ENCODE measurements at regions not wholly inside any gene's neighbourhood (a gene's known extent, or its start where the extent isn't known, plus 50 kb on each side); places are given as distances from the start of the nearest gene placed in this dataset.

GRCh38 chr5:166014256-166014655, 2277.2 kb upstream of the WWC1 start:
- ATAC-seq (no peak), DNase-seq (no peak)
- H3K9me3 ChIP-seq = no peaks in the 10 kb centered on the region
- H3K4me3 ChIP-seq = no peak overlapping the region
- WGBS (ENCODE audit: insufficient coverage, low coverage, low lambda C conversion rate, missing lambda C conversion rate) = 29% methylated on average over 2 of the region's 2 CpGs
- intact Hi-C loops (cut with DNase I) = no loop called here
- TF ChIP-seq, protein P1, sequence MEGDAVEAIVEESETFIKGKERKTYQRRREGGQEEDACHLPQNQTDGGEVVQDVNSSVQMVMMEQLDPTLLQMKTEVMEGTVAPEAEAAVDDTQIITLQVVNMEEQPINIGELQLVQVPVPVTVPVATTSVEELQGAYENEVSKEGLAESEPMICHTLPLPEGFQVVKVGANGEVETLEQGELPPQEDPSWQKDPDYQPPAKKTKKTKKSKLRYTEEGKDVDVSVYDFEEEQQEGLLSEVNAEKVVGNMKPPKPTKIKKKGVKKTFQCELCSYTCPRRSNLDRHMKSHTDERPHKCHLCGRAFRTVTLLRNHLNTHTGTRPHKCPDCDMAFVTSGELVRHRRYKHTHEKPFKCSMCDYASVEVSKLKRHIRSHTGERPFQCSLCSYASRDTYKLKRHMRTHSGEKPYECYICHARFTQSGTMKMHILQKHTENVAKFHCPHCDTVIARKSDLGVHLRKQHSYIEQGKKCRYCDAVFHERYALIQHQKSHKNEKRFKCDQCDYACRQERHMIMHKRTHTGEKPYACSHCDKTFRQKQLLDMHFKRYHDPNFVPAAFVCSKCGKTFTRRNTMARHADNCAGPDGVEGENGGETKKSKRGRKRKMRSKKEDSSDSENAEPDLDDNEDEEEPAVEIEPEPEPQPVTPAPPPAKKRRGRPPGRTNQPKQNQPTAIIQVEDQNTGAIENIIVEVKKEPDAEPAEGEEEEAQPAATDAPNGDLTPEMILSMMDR (IDR thresholded peaks at IDR 0.05) = no peak
- no peak for TF ChIP-seq POLR2A (IDR thresholded peaks at IDR 0.05)
- no peaks in the 10 kb centered on the region for H3K27me3 ChIP-seq
- H3K27ac ChIP-seq = no peak overlapping the region
- H3K4me1 ChIP-seq = no peaks in the 10 kb centered on the region
- no peaks in the 10 kb centered on the region for H3K36me3 ChIP-seq

GRCh38 chr5:166018716-166019115, 2272.7 kb upstream of the WWC1 start:
- Histone ChIP-seq H3K27ac (no peak overlapping the region), H3K36me3 (no peaks in the 10 kb centered on the region), H3K27me3 (no peaks in the 10 kb centered on the region), H3K9me3 (no peaks in the 10 kb centered on the region), H3K4me1 (no peaks in the 10 kb centered on the region), H3K4me3 (no peak overlapping the region)
- DNase-seq (no peak), ATAC-seq (no peak)
- intact Hi-C loops (cut with DNase I) = no loop called here
- no peak for TF ChIP-seq POLR2A (IDR thresholded peaks at IDR 0.05)
- TF ChIP-seq, protein P1 (IDR thresholded peaks at IDR 0.05) = no peak
- 53% methylated on average over 1 of the region's 1 CpG for WGBS (ENCODE audit: insufficient coverage, low coverage, low lambda C conversion rate, missing lambda C conversion rate)

DNA sequence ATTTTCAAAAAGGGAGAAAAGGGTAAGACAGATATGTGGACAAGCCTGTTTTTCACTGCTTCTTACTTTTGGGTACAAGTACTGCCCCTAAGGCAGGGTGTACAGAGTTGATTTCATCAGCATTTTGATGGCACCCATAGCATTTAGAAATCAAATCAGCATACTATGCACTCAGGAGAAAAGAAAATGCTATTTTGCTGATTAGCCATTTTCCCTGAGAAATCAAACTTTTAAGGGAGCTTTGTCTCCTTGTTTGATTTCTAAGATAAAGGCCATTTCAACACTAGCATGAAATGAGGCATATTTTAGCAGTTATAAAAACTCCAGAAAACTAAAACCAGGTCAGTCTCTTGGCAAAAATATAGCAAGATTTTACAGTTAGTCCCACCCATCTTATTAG, 2269.4 kb upstream of the WWC1 start:
- intact Hi-C loops (cut with DNase I) = no loop called here
- Histone ChIP-seq H3K4me3 (no peak overlapping the region), H3K27me3 (no peaks in the 10 kb centered on the region), H3K9me3 (no peaks in the 10 kb centered on the region), H3K36me3 (no peaks in the 10 kb centered on the region), H3K27ac (no peak overlapping the region), H3K4me1 (no peaks in the 10 kb centered on the region)
- ATAC-seq (no peak), DNase-seq (no peak)
- TF ChIP-seq POLR2A (IDR thresholded peaks at IDR 0.05) = no peak
- TF ChIP-seq, protein P1 (IDR thresholded peaks at IDR 0.05) = no peak

DNA sequence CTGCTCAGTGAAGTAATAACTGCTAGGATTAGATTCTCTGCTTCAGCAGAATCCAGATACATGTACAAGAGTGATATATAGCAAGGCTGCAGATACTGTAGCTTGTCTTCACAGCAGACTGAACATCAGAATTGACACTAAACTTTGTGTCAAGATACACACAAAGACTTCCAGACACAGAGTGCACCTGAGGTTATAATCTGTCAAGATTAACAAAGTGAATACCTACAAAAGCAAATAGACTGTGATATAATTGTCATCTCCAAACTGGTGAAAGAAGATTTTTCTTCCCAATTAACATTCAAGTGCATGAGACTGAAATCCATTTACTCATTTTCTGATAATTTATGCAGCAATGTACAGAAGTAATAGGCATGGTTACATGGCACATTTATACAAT, 2266.5 kb upstream of the WWC1 start:
- Histone ChIP-seq H3K4me3 (no peak overlapping the region), H3K9me3 (no peaks in the 10 kb centered on the region), H3K4me1 (no peaks in the 10 kb centered on the region), H3K36me3 (no peaks in the 10 kb centered on the region), H3K27me3 (no peaks in the 10 kb centered on the region), H3K27ac (no peak overlapping the region)
- ATAC-seq (no peak), DNase-seq (no peak)
- intact Hi-C loops (cut with DNase I) = no loop called here
- TF ChIP-seq POLR2A (IDR thresholded peaks at IDR 0.05) = no peak
- TF ChIP-seq, protein P1 (IDR thresholded peaks at IDR 0.05) = no peak

DNA sequence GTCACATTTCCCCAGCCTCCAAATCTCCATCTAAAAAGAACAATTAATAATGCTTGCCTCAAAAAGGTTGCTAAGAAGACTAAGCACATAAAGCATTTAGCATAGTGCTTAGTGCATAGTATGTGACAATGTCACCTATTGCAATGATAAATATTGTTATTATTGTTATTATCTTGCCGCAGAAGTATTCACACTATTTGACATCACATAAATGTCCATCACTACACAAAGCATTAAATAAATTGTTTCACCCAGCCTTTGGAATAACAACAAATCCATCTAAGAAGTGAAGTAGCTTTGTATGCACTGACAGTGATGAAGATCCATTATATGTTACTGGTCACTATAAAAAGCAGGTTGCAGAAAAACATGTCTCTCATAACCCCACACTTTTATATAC, 2263.9 kb upstream of the WWC1 start:
- intact Hi-C loops (cut with DNase I) = no loop called here
- DNase-seq (no peak), ATAC-seq (no peak)
- Histone ChIP-seq H3K36me3 (no peaks in the 10 kb centered on the region), H3K27ac (no peak overlapping the region), H3K9me3 (no peaks in the 10 kb centered on the region), H3K4me1 (no peaks in the 10 kb centered on the region), H3K4me3 (no peak overlapping the region), H3K27me3 (no peaks in the 10 kb centered on the region)
- TF ChIP-seq, protein P1 (IDR thresholded peaks at IDR 0.05) = no peak
- no peak for TF ChIP-seq POLR2A (IDR thresholded peaks at IDR 0.05)
- WGBS (ENCODE audit: insufficient coverage, low coverage, low lambda C conversion rate, missing lambda C conversion rate) = 61% methylated on average over 1 of the region's 1 CpG
